Endothelial cell of umbilical vein (primary cell): ENCODE measurements at regions not wholly inside any gene's neighbourhood (a gene's known extent, or its start where the extent isn't known, plus 50 kb on each side); places are given as distances from the start of the nearest gene placed in this dataset.

Experiments used
- BruUV-seq: library from RNA; stranded (reverse); fragments of 400-500 nt; replicated peaks from 2 replicates; lab custom pipeline; 2021; lab: Mats Ljungman, UMichigan
- CTCF ChIA-PET: fragments of 300-600, 350-600 bp; sonication (Branson Sonifier 250); formaldehyde crosslinking; loops from one replicate; lab custom pipeline; 2021; ENCODE audit warnings: antibody characterized with exemption, inconsistent platforms; lab: Charles Lee
- POLR2A ChIA-PET: fragments of 300-600, 350-600 bp; sonication (Branson Sonifier 250); formaldehyde crosslinking; loops from one replicate; lab custom pipeline; 2021; ENCODE audit warnings: antibody characterized with exemption, inconsistent platforms; lab: Charles Lee
- DNase-seq: peaks from one replicate; pipeline ENCODE4 v3.0.0-alpha.2; 2011; ENCODE audit warnings: low read depth, low spot score
- FAIRE-seq: peaks from 2 replicates; lab custom pipeline; 2011; peaks lifted over from hg19 to GRCh38; lab: Jason Lieb, UNC
- H2AFZ ChIP-seq: 2 replicates; pipeline ENCODE4 v1.6.0; 2012; ENCODE audit warnings: low read depth, low read length, control low read depth, inconsistent platforms
- H3K27ac ChIP-seq: 2 replicates; pipeline ENCODE4 v1.5.1; 2011; ENCODE audit warnings: low read depth, mild to moderate bottlenecking, control low read depth, low read length, moderate library complexity; ENCODE audit not compliant: insufficient read depth
- H3K27me3 ChIP-seq, 2 experiments: 2 replicates each; pipeline versions ENCODE4 v1.6.0 to v1.6.1; 2011; ENCODE audit warnings: low read length in 2 of 2, mixed read lengths in 1 of 2; ENCODE audit not compliant: control insufficient read depth in 2 of 2, insufficient read depth in 2 of 2
- H3K36me3 ChIP-seq, 2 experiments: 2 replicates in 1 of 2; 3 replicates in 1 of 2; pipeline ENCODE4 v1.5.1; 2011; ENCODE audit warnings: low read length in 2 of 2, mild to moderate bottlenecking in 1 of 2, moderate library complexity in 1 of 2; ENCODE audit not compliant: control insufficient read depth in 2 of 2, insufficient read depth in 2 of 2; ENCODE audit errors: extremely low read depth in 1 of 2
- H3K4me1 ChIP-seq: 3 replicates; pipeline ENCODE4 v1.5.1; 2011; ENCODE audit warnings: mild to moderate bottlenecking, low read length; ENCODE audit not compliant: control insufficient read depth, insufficient read depth; ENCODE audit errors: extremely low read depth
- H3K4me2 ChIP-seq: 2 replicates; pipeline ENCODE4 v1.6.1; 2011; ENCODE audit warnings: low read length, control low read depth, mixed read lengths; ENCODE audit not compliant: insufficient read depth
- H3K4me3 ChIP-seq, 3 experiments: fragments of 200-600 bp in 1 of 3; sonication (generic), shearing (Covaris generic) in 1 of 3; replicated peaks in 1 of 3; 2 replicates each; pipeline ENCODE4 v1.5.1; 2011 to 2016; ENCODE audit warnings: control low read depth in 3 of 3, low read length in 3 of 3, mild to moderate bottlenecking in 2 of 3, inconsistent platforms in 1 of 3, low read depth in 1 of 3, moderate library complexity in 1 of 3; ENCODE audit not compliant: insufficient read depth in 1 of 3
- H3K79me2 ChIP-seq: 2 replicates; pipeline ENCODE4 v1.6.0; 2012; ENCODE audit warnings: low read length, inconsistent platforms; ENCODE audit not compliant: control insufficient read depth, insufficient read depth
- H3K9ac ChIP-seq: replicated peaks from 2 replicates; pipeline ENCODE3; 2011; ENCODE audit warnings: low read length, control low read depth; ENCODE audit not compliant: insufficient read depth; ENCODE audit errors: extremely low read depth
- H3K9me1 ChIP-seq: replicated peaks from 3 replicates; pipeline ENCODE4 v1.6.0; 2011; ENCODE audit warnings: mild to moderate bottlenecking, low read length; ENCODE audit not compliant: control insufficient read depth, insufficient read depth; ENCODE audit errors: extremely low read depth
- H3K9me3 ChIP-seq: replicated peaks from 2 replicates; pipeline ENCODE4 v1.5.1; 2012; ENCODE audit warnings: low read length, inconsistent platforms; ENCODE audit not compliant: control insufficient read depth, insufficient read depth
- H4K20me1 ChIP-seq: replicated peaks from 2 replicates; pipeline ENCODE3; 2011; ENCODE audit warnings: mild to moderate bottlenecking, low read length; ENCODE audit not compliant: control insufficient read depth, insufficient read depth; ENCODE audit errors: extremely low read depth
- CTCF ChIP-seq, 2 donors: IDR thresholded peaks; 1 replicate in 1 of 2; 2 replicates in 1 of 2; pipeline ENCODE4 v1.5.1; 2011; ENCODE audit warnings: low read length in 2 of 2, mild to moderate bottlenecking in 2 of 2, moderate library complexity in 2 of 2, control low read depth in 1 of 2, inconsistent platforms in 1 of 2, low read depth in 1 of 2; ENCODE audit not compliant: insufficient read depth in 1 of 2; ENCODE audit errors: extremely low read depth in 1 of 2
- EZH2 ChIP-seq: IDR thresholded peaks from 2 replicates; pipeline ENCODE4 v1.6.1; 2012; ENCODE audit warnings: borderline replicate concordance, low read depth, mild to moderate bottlenecking, moderate library complexity, low read length, inconsistent platforms; ENCODE audit not compliant: severe bottlenecking
- FOS ChIP-seq: IDR thresholded peaks from 2 replicates; pipeline ENCODE4 v1.6.1; 2011; ENCODE audit warnings: mild to moderate bottlenecking, low read length, moderate library complexity, borderline replicate concordance; ENCODE audit not compliant: insufficient read depth
- GATA2 ChIP-seq: IDR thresholded peaks from 2 replicates; pipeline ENCODE4 v1.7.0; 2011; ENCODE audit warnings: low read depth, mild to moderate bottlenecking, moderate library complexity, mixed read lengths, low read length; ENCODE audit not compliant: insufficient read length, insufficient read depth
- JUN ChIP-seq: IDR thresholded peaks from 2 replicates; pipeline ENCODE4 v1.6.1; 2011; ENCODE audit warnings: borderline replicate concordance, low read depth; ENCODE audit not compliant: insufficient read length, insufficient read depth
- MAX ChIP-seq: IDR thresholded peaks from 2 replicates; pipeline ENCODE4 v1.6.1; 2011; ENCODE audit not compliant: insufficient read depth, insufficient read length
- MYC ChIP-seq: IDR thresholded peaks from one replicate; pipeline ENCODE4 v1.6.1; 2011; ENCODE audit warnings: mild to moderate bottlenecking, low read depth, low read length
- POLR2A ChIP-seq: IDR thresholded peaks from 2 replicates; pipeline ENCODE4 v1.6.1; 2012; ENCODE audit warnings: low read depth, mild to moderate bottlenecking, control low read depth, low read length
- POLR2AphosphoS5 ChIP-seq: IDR thresholded peaks from 2 replicates; pipeline ENCODE4 v1.6.1; 2012; ENCODE audit warnings: low read depth, mild to moderate bottlenecking, control low read depth, low read length, moderate library complexity; ENCODE audit not compliant: insufficient read depth
- dilution Hi-C: fragments of 300-500 bp; cut with MboI; formaldehyde crosslinking; loops from one replicate; pipeline ENCODE4 v1.15.0; 2019; ENCODE audit warnings: low sequenced_read_pairs; ENCODE audit not compliant: extremely low pct_ligation_motif_present
- intact Hi-C: fragments of 100-400 bp; cut with micrococcal nuclease; formaldehyde crosslinking; loops from one replicate; pipeline ENCODE4 v1.10.0; 2022

DNA sequence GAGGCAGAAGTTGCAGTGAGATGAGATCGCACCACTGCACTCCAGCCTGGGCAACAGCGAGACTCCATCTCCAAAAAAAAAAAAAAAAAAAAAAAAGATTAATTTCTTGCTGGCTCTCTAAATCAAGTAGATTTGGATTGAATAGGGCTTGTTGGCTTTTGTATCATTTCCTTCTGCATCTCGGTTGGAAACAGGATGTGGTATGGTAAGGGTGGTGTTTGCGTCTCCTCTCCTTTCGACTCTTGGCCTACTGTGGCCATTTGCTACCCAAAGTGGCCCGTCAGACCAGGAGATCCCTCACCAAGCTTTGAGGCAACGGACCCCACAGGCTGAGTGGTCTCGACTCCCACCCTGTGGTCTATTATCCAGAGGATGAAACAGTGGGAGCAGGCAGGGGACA, 168.0 kb upstream of the IRX3 start:
- ChIA-PET POLR2A (no interaction called here), CTCF (no interaction called here)
- no peak for FAIRE-seq
- Histone ChIP-seq H3K4me2 (no peak overlapping the region), H3K27me3 (no peaks in the 10 kb centered on the region), H4K20me1 (no peaks in the 10 kb centered on the region), H3K79me2 (no peaks in the 10 kb centered on the region), H3K4me3 (no peak overlapping the region), H3K27ac (no peak overlapping the region), H3K9ac (no peak overlapping the region), H2AFZ (no peak overlapping the region), H3K36me3 (no peaks in the 10 kb centered on the region), H3K9me3 (no peaks in the 10 kb centered on the region), H3K4me1 (no peaks in the 10 kb centered on the region), H3K9me1 (no peaks in the 10 kb centered on the region)
- TF ChIP-seq FOS = no peak
- TF ChIP-seq MYC = no peak
- TF ChIP-seq JUN = no peak
- TF ChIP-seq GATA2 = no peak
- TF ChIP-seq EZH2 = no peak
- TF ChIP-seq POLR2A = no peak
- TF ChIP-seq CTCF (IDR thresholded peaks at IDR 0.05; ENCODE audit: extremely low read depth in 1 of 2, insufficient read depth in 1 of 2, low read depth in 1 of 2, low read length in 2 of 2) = no peak
- TF ChIP-seq POLR2AphosphoS5 = no peak
- TF ChIP-seq MAX = no peak
- BruUV-seq = no TSS peak
- intact Hi-C loops (no loop called here), dilution Hi-C loops (no loop called here)
- DNase-seq = no peak
